ENCODE measurements at regions not wholly inside any gene's neighbourhood (a gene's known extent, or its start where the extent isn't known, plus 50 kb on each side); places are given as distances from the start of the nearest gene placed in this dataset.

DNA sequence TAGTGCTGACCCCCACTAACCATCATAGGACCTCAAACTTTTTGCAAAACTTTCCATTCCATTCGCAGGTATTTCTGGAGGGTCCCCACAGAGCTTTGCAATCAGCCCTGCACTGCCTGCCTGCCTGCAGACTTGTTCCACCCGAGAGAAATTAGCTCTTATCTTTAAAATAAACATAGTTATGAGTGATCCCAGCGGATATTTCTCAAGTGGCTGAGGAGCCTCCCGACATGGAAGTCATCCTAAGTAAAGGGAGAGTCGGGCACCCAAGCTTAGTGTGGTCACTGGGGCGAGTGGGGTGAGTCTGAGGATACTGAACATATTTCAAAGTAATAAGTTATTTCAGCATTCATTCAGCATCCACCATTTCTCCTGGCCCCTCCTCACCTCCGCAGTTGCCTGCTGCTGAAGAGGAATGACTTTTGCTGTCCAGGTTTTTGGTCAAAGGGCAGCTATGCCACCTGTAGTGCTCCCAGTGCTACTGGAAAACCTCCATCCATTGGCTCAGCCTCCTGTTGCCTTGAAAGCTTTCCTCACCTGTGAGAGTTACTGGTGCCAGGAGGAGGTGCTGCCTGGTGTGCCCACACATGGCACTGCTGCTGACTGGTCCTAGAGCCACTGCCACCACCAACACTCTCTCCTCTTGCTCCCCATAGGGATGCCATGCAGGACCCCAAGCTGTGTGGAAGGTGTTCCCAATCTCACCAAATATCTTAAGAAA lies 89.7 kb upstream of the PCSK1 start:
- POLR2A ChIA-PET (ENCODE audit: partially characterized antibody): interaction anchor here (0.6 kb wide), 1 partner anchor 137 kb away, joined by 3 read pairs; no protein-coding TSS in a partner anchor
- no peak overlapping the region for H4K91ac ChIP-seq (replicated peaks; ENCODE audit: insufficient read length, low read length)
- TF ChIP-seq TAF1 (IDR thresholded peaks at IDR 0.05; ENCODE audit: low read depth, low read length): no peak

More for the DNA sequence above, 89.7 kb upstream of the PCSK1 start:
- Histone ChIP-seq H3K79me2 (ENCODE audit: control insufficient read depth in 1 of 2, insufficient read depth in 2 of 2, low read length in 2 of 2) (no peaks in the 10 kb centered on the region), H3K23me2 (ENCODE audit: low read depth, low read length) (peaks cover 2% of the 10 kb centered on the region; the same call in 1 of the 2 replicates), H4K5ac (ENCODE audit: insufficient read length, low read depth, low read length) (no peak overlapping the region), H2AFZ (ENCODE audit: low read length) (no peak overlapping the region), H3K18ac (ENCODE audit: extremely low read depth, low read length) (no peak overlapping the region), H2BK20ac (ENCODE audit: low read length) (no peak overlapping the region), H3K4me3 (ENCODE audit: extremely low read depth in 1 of 4, insufficient read depth in 2 of 4, low read depth in 3 of 4, low read length in 4 of 4) (no peak overlapping the region), H3K4me2 (ENCODE audit: insufficient read depth in 1 of 2, low read depth in 2 of 2, low read length in 2 of 2) (no peak overlapping the region), H3K4me1 (replicated peaks in 1 of 4; ENCODE audit: control insufficient read depth in 3 of 4, insufficient read depth in 4 of 4, low read length in 3 of 4) (no peaks in the 10 kb centered on the region), H2BK12ac (ENCODE audit: low read depth, low read length) (no peak overlapping the region), H3K27ac (ENCODE audit: low read depth, low read length) (no peak overlapping the region), H3K36me3 (ENCODE audit: control insufficient read depth in 2 of 4, insufficient read depth in 4 of 4, low read length in 3 of 4) (no peaks in the 10 kb centered on the region), H2BK120ac (replicated peaks; ENCODE audit: low read depth, low read length) (no peak overlapping the region), H3K27me3 (replicated peaks in 1 of 4; ENCODE audit: control insufficient read depth in 3 of 4, extremely low read depth in 1 of 4, insufficient read depth in 3 of 4, low read length in 3 of 4) (no peaks in the 10 kb centered on the region), H2AK5ac (ENCODE audit: low read depth, low read length) (no peak overlapping the region), H3K14ac (ENCODE audit: insufficient read length) (no peak overlapping the region), H3K56ac (replicated peaks; ENCODE audit: insufficient read length, low read depth, low read length) (no peak overlapping the region), H3K9me3 (ENCODE audit: insufficient read depth in 2 of 2, low read depth in 1 of 2, low read length in 1 of 2) (no peaks in the 10 kb centered on the region), H2BK5ac (ENCODE audit: low read depth, low read length) (no peak overlapping the region), H2BK15ac (ENCODE audit: low read length) (no peak overlapping the region), H3K79me1 (ENCODE audit: low read depth, low read length) (no peaks in the 10 kb centered on the region), H4K8ac (ENCODE audit: extremely low read depth, insufficient read depth, low read length) (no peak overlapping the region), H3K23ac (ENCODE audit: insufficient read length) (no peak overlapping the region), H3K9ac (replicated peaks in 1 of 4; ENCODE audit: extremely low read depth in 1 of 4, low read depth in 3 of 4, low read length in 3 of 4) (no peak overlapping the region), H3K4ac (replicated peaks; ENCODE audit: insufficient read length, low read depth, low read length) (no peak overlapping the region), H4K20me1 (replicated peaks in 1 of 2; ENCODE audit: control insufficient read depth in 1 of 2, insufficient read depth in 2 of 2, low read length in 2 of 2) (no peaks in the 10 kb centered on the region)
- 87% methylated on average over 7 of the region's 7 CpGs; no CpG with 5 or more reads in 1 of the 2 experiments for WGBS, 2 experiments (ENCODE audit: extremely low coverage in 1 of 2, insufficient coverage in 1 of 2, insufficient read length in 1 of 2, insufficient replicate concordance in 2 of 2, low coverage in 1 of 2, low lambda C conversion rate in 2 of 2, missing lambda C conversion rate in 1 of 2)
- no peak for DNase-seq (ENCODE audit: low read depth in 1 of 2, low spot score in 2 of 2)
- no peak for FAIRE-seq
- CTCF ChIA-PET (ENCODE audit: partially characterized antibody): interaction anchor here (0.6 to 1.7 kb wide), 4 partner anchors 14 to 89 kb away, joined by 3 to 7 read pairs (median 3); no protein-coding TSS in a partner anchor

Measured in H1 (cell line).